ENCODE measurements at regions not wholly inside any gene's neighbourhood (a gene's known extent, or its start where the extent isn't known, plus 50 kb on each side); places are given as distances from the start of the nearest gene placed in this dataset.

DNA sequence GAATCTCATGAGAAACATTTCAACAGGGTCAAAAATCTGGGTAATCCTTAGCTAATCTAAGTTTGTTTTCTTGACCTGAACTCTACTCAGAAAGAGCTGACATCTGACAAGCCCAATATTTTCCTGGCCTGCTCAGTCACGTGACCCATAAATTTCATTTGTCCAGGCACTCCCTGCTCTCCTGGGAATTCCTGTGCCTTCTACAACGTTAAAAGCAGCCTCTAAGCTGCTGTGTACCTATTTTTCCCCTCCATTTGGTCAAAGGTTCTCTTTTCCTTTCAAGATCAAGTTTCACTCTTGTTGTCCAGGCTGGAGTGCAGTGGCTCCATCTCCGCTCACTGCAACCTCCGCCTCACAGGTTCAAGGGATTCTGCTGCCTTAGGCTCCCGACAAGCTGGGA, 148.8 kb upstream of the ABCA1 start:
- TF ChIP-seq, protein P1, sequence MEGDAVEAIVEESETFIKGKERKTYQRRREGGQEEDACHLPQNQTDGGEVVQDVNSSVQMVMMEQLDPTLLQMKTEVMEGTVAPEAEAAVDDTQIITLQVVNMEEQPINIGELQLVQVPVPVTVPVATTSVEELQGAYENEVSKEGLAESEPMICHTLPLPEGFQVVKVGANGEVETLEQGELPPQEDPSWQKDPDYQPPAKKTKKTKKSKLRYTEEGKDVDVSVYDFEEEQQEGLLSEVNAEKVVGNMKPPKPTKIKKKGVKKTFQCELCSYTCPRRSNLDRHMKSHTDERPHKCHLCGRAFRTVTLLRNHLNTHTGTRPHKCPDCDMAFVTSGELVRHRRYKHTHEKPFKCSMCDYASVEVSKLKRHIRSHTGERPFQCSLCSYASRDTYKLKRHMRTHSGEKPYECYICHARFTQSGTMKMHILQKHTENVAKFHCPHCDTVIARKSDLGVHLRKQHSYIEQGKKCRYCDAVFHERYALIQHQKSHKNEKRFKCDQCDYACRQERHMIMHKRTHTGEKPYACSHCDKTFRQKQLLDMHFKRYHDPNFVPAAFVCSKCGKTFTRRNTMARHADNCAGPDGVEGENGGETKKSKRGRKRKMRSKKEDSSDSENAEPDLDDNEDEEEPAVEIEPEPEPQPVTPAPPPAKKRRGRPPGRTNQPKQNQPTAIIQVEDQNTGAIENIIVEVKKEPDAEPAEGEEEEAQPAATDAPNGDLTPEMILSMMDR (IDR thresholded peaks at IDR 0.05; ENCODE audit: unreplicated experiment) = no peak
- Mint-ChIP-seq H3K27me3 (ENCODE audit: unreplicated experiment) (no peaks in the 10 kb centered on the region), H3K9me3 (ENCODE audit: low read depth, unreplicated experiment) (no peaks in the 10 kb centered on the region), H3K4me3 (ENCODE audit: low read depth, unreplicated experiment) (no peak overlapping the region), H3K4me1 (ENCODE audit: low read depth, unreplicated experiment) (no peaks in the 10 kb centered on the region), H3K36me3 (ENCODE audit: insufficient read depth, unreplicated experiment) (no peaks in the 10 kb centered on the region), H3K27ac (ENCODE audit: unreplicated experiment) (no peak overlapping the region)
- no TSS peak for BruUV-seq (replicated peaks)
- CTCF ChIA-PET = interaction anchor here (0.6 kb wide), 1 partner anchor 198 kb away, joined by 3 read pairs; no protein-coding TSS in a partner anchor
- DNase-seq = no peak
- intact Hi-C loops (cut with micrococcal nuclease; ENCODE audit: unreplicated experiment) = no loop called here

DNA sequence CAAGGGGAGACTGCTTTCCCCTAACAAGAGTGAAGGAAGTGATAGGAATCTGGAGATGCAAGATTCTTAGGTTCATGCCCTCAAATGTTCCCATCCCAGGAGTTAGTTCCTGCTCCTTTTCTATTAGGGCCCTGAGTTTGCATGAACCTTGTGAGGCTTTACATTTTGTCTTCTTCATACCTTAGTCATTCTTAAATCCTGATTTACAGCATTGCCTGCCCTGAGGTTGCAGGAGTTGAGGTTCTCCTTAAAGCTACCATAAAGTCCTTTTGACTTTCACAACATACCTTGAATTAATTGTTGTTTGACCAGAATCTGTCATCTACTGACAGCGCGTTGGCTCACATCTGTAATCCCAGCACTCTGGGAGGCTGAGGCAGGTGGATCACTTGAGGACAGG, 151.5 kb upstream of the ABCA1 start:
- H3K9me3 Mint-ChIP-seq (ENCODE audit: low read depth, unreplicated experiment) = no peaks in the 10 kb centered on the region
- intact Hi-C loops (cut with micrococcal nuclease; ENCODE audit: unreplicated experiment) = no loop called here
- no peaks in the 10 kb centered on the region for H3K27me3 Mint-ChIP-seq (ENCODE audit: unreplicated experiment)
- H3K4me1 Mint-ChIP-seq (ENCODE audit: low read depth, unreplicated experiment) = no peaks in the 10 kb centered on the region
- no peaks in the 10 kb centered on the region for H3K36me3 Mint-ChIP-seq (ENCODE audit: insufficient read depth, unreplicated experiment)
- DNase-seq = no peak
- BruUV-seq (replicated peaks) = no TSS peak
- CTCF ChIA-PET = interaction anchor here (0.7 kb wide), 1 partner anchor 8 kb away, joined by 4 read pairs; no protein-coding TSS in a partner anchor
- H3K27ac Mint-ChIP-seq (ENCODE audit: unreplicated experiment) = no peak overlapping the region
- H3K4me3 Mint-ChIP-seq (ENCODE audit: low read depth, unreplicated experiment) = no peak overlapping the region
- TF ChIP-seq, protein P1 (IDR thresholded peaks at IDR 0.05; ENCODE audit: unreplicated experiment) = no peak

DNA sequence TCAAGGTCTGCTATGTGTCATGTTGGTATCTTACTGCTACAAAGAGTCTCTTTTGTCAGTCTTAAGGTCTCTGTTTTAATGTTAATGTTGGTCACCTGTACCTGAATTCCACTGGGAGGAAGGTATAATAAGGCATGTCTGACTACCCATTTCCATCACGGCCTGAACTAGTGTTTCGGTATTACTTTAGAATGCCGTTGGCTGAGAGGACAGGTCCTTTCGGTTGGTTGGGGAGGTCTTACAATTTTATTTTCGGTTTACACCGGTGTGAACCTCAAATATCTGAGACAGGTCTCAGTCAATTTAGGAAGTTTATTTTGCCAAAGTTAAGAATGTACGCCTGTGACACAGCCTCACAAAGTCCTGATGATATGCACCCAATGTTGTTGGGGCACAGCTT, 154.9 kb upstream of the ABCA1 start:
- intact Hi-C loops (cut with micrococcal nuclease; ENCODE audit: unreplicated experiment) = no loop called here
- DNase-seq = no peak

DNA sequence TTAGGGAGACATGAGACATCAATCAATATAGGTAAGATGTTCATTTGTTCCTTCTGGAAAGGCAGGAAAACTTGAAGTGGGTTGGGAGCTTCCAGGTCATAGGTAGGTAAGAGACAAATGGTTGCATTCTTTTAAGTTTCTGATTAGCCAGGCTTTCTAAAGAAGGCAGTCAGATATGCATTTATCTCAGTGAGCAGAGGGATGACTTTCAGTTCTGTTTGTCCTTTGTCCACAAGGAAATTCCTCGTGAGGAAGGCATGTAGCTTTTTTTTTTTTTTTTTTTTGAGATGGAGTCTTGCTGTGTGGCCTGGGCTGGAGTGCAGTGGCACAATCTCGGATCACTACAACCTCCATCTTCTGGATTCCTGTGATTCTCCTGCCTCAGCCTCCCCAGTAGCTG, 155.3 kb upstream of the ABCA1 start:
- Mint-ChIP-seq H3K4me1 (ENCODE audit: low read depth, unreplicated experiment) (no peaks in the 10 kb centered on the region), H3K27me3 (ENCODE audit: unreplicated experiment) (no peaks in the 10 kb centered on the region), H3K9me3 (ENCODE audit: low read depth, unreplicated experiment) (no peaks in the 10 kb centered on the region), H3K36me3 (ENCODE audit: insufficient read depth, unreplicated experiment) (no peaks in the 10 kb centered on the region), H3K27ac (ENCODE audit: unreplicated experiment) (no peak overlapping the region), H3K4me3 (ENCODE audit: low read depth, unreplicated experiment) (no peak overlapping the region)
- CTCF ChIA-PET = interaction anchor here (0.6 kb wide), 1 partner anchor 413 kb away, joined by 3 read pairs; no protein-coding TSS in a partner anchor
- TF ChIP-seq, protein P1 (IDR thresholded peaks at IDR 0.05; ENCODE audit: unreplicated experiment) = no peak
- DNase-seq = no peak
- no TSS peak for BruUV-seq (replicated peaks)
- intact Hi-C loops (cut with micrococcal nuclease; ENCODE audit: unreplicated experiment) = no loop called here

More for the DNA sequence above, 154.9 kb upstream of the ABCA1 start:
- Mint-ChIP-seq H3K4me1 (ENCODE audit: low read depth, unreplicated experiment) (no peaks in the 10 kb centered on the region), H3K27ac (ENCODE audit: unreplicated experiment) (no peak overlapping the region), H3K4me3 (ENCODE audit: low read depth, unreplicated experiment) (no peak overlapping the region), H3K27me3 (ENCODE audit: unreplicated experiment) (no peaks in the 10 kb centered on the region), H3K36me3 (ENCODE audit: insufficient read depth, unreplicated experiment) (no peaks in the 10 kb centered on the region), H3K9me3 (ENCODE audit: low read depth, unreplicated experiment) (no peaks in the 10 kb centered on the region)
- CTCF ChIA-PET = interaction anchor here (0.6 kb wide), 1 partner anchor 413 kb away, joined by 3 read pairs; no protein-coding TSS in a partner anchor
- TF ChIP-seq, protein P1 (IDR thresholded peaks at IDR 0.05; ENCODE audit: unreplicated experiment) = no peak
- no TSS peak for BruUV-seq (replicated peaks)
